Suprapubic skin (tissue), 3 donors: ENCODE measurements at regions not wholly inside any gene's neighbourhood (a gene's known extent, or its start where the extent isn't known, plus 50 kb on each side); places are given as distances from the start of the nearest gene placed in this dataset.

Experiments used
- CTCF ChIP-seq, 2 donors: fragments of 200-600 bp in 1 of 2; fragments of 450-650 bp in 1 of 2; sonication (generic) in 1 of 2; IDR thresholded peaks; one replicate each; pipeline ENCODE4 v1.5.1; 2016 to 2019; ENCODE audit warnings: antibody characterized with exemption in 2 of 2, mild to moderate bottlenecking in 1 of 2, moderate library complexity in 1 of 2
- EP300 ChIP-seq: sonication (generic); formaldehyde crosslinking; IDR thresholded peaks from one replicate; pipeline ENCODE4 v1.6.1; 2017; ENCODE audit warnings: antibody characterized with exemption
- POLR2A ChIP-seq, 2 donors: fragments of 450-650 bp; IDR thresholded peaks; one replicate each; pipeline ENCODE4 v1.6.1; 2017; ENCODE audit warnings: antibody characterized with exemption in 2 of 2, mild to moderate bottlenecking in 2 of 2, moderate library complexity in 2 of 2

- no peak for TF ChIP-seq CTCF (IDR thresholded peaks at IDR 0.05)
- no peak for TF ChIP-seq POLR2A (IDR thresholded peaks at IDR 0.05)
- TF ChIP-seq EP300 = no peak
Observed at GRCh38 chr14:30303350-30303749, 255.6 kb upstream of the G2E3 start.
